HAP-1 (cell line): ENCODE measurements at regions not wholly inside any gene's neighbourhood (a gene's known extent, or its start where the extent isn't known, plus 50 kb on each side); places are given as distances from the start of the nearest gene placed in this dataset.
"Not testable (repeated sequence)": the region's sequence is repeated elsewhere in the genome, so short reads cannot be mapped to it uniquely, and the experiment has no call there.

Experiments used
- DNase-seq, 2 experiments: peaks; one replicate each; pipeline ENCODE4 v3.0.0-alpha.2; 2016 to 2020; ENCODE audit warnings: low spot score in 2 of 2
- H3K27me3 ChIP-seq: fragments of 250-450 bp; sonication (Bioruptor Pico); 2 replicates; pipeline ENCODE4 v1.5.1; 2020; ENCODE audit warnings: low read depth, mild to moderate bottlenecking, moderate library complexity
- H3K36me3 ChIP-seq: fragments of 250-450 bp; sonication (Bioruptor Pico); replicated peaks from 2 replicates; pipeline ENCODE4 v1.5.1; 2020; ENCODE audit warnings: mild to moderate bottlenecking
- H3K4me1 ChIP-seq: fragments of 250-450 bp; sonication (Bioruptor Pico); 2 replicates; pipeline ENCODE4 v1.5.1; 2020; ENCODE audit warnings: mild to moderate bottlenecking
- H3K4me3 ChIP-seq: fragments of 250-450 bp; sonication (Bioruptor Pico); 2 replicates; pipeline ENCODE4 v1.5.1; 2020; ENCODE audit warnings: mild to moderate bottlenecking, moderate library complexity
- H3K9me3 ChIP-seq: fragments of 250-450 bp; sonication (Bioruptor Pico); 2 replicates; pipeline ENCODE4 v1.5.1; 2020; ENCODE audit warnings: mild to moderate bottlenecking, moderate library complexity
- in situ Hi-C: fragments of 300-500 bp; cut with MboI; formaldehyde crosslinking; loops from 3 replicates; pipeline ENCODE4 v1.14.3; 2020; ENCODE audit warnings: low sequenced_read_pairs, inconsistent platforms, mixed read lengths

DNA sequence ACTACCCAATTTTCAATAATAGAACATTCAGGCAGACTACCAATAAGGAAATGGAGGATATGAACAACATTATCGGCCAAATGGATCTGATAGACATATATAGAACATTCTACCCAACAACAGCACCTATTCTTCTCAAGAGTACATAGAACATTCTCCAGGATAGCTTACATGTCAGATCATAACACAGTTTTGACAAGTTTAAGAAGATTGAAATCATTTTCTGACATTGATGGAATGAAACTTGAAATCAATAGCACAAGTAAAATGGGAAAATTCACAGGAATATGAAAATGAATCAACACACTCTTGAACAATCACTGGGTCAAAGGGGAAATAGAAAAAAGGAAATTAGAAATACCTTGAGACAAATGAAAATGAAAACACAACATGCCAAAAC lies 94.6 kb upstream of the MEGF10 start:
- in situ Hi-C loops, result no loop called here
- H3K4me1 ChIP-seq, result no peaks in the 10 kb centered on the region

DNA sequence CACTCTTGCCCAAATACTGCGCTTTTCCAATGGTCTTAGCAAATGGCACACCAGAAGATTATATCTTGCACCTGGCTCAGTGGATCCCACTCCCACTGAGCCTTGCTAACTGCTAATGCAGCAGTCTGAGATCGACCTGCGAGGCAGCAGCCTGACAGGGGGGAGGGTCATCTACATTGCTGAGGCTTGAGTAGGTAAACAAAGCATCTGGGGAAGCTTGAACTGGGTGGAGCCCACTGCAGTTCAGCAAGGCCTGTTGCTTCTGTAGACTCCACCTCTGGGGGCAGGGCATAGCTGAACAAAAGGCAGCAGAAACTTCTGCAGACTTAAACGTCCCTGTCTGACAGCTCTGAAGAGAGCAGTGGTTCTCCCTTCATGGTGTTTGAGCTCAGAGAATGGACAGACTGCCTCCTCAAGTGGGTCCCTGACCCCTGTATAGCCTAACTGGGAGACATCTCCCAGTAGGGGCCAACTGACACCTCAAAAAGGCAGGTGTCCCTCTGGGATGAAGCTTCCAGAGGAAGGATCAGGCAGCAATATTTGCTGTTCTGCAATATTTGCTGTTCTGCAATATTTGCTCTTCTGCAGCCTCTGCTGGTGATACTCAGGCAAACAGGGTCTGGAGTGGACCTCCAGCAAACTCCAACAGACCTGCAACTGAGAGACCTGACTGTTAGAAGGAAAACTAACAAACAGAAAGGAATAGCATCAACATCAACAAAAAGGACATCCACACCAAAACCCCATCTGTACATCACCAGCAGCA lies 93.0 kb upstream of the MEGF10 start:
- in situ Hi-C loops, H3K36me3 ChIP-seq, H3K9me3 ChIP-seq, H3K4me1 ChIP-seq, H3K4me3 ChIP-seq, H3K27me3 ChIP-seq: not testable (repeated sequence)
- peak in 1 of 2 experiments; percentile 12 for DNase-seq

More for the DNA sequence above, 94.6 kb upstream of the MEGF10 start:
- no peak for DNase-seq
- H3K9me3 ChIP-seq, result no peaks in the 10 kb centered on the region
- H3K4me3 ChIP-seq, result no peak overlapping the region
- no peaks in the 10 kb centered on the region for H3K27me3 ChIP-seq
- no peaks in the 10 kb centered on the region for H3K36me3 ChIP-seq

DNA sequence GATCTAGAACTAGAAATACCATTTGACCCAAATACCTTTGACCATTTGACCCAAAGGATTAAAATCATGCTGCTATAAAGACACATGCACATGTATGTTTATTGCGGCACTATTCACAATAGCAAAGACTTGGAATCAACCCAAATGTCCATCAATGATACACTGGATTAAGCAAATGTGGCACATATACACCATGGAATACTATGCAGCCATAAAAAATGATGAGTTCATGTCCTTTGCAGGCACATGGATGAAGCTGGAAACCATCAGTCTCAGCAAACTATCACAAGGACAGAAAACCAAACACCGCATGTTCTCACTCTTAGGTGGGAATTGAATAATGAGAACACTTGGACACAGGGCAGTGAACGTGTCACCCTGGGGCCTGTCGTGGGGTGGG lies 87.9 kb upstream of the MEGF10 start:
- H3K9me3 ChIP-seq, H3K36me3 ChIP-seq, DNase-seq, in situ Hi-C loops, H3K4me3 ChIP-seq, H3K27me3 ChIP-seq, H3K4me1 ChIP-seq: not testable (repeated sequence)

DNA sequence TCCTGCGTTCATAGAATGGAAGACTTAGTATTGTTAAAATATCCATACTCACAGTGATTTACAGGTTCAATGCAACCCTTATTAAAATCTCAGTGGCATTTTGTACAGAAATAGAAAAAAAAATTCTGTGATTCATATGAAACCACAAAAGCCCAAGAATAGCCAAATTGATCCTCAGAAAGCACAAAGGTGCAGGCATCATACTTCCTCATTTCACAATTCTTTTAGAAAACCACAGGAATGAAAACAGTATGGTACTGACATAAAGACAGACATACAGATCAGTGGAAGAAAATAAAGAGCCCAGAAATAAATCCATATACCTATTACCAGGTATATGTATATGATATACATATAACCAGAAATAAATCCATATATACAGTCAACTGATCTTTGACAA lies 86.8 kb upstream of the MEGF10 start:
- peaks cover 4% of the 10 kb centered on the region; the same call in 1 of the 2 replicates for H3K27me3 ChIP-seq
- no peak overlapping the region for H3K4me3 ChIP-seq
- no peaks in the 10 kb centered on the region for H3K9me3 ChIP-seq
- no peak for DNase-seq
- H3K36me3 ChIP-seq, result no peaks in the 10 kb centered on the region
- H3K4me1 ChIP-seq, result no peaks in the 10 kb centered on the region
- in situ Hi-C loops, result no loop called here

DNA sequence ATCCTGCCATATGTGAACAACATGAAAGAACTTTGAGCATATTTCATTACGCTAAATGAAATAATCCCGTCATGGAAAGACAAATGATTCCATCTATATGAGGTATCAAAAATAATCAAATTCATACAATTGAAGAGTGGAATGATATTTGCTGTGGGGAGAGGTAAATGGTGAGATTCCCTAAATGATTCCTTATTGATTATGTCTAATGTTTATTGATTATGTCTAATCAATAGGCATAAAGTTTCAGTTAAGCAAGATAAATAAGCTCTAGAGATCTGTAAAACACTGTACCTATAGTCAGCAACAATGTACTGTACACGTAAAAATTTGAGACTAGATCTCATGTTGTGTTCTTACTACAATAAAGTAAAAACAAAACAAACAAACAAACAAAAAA lies 85.4 kb upstream of the MEGF10 start:
- Histone ChIP-seq H3K27me3 (peaks cover 4% of the 10 kb centered on the region; the same call in 1 of the 2 replicates), H3K9me3 (no peaks in the 10 kb centered on the region), H3K4me3 (no peak overlapping the region), H3K4me1 (no peaks in the 10 kb centered on the region), H3K36me3 (no peaks in the 10 kb centered on the region)
- DNase-seq, result no peak
- in situ Hi-C loops, result no loop called here

DNA sequence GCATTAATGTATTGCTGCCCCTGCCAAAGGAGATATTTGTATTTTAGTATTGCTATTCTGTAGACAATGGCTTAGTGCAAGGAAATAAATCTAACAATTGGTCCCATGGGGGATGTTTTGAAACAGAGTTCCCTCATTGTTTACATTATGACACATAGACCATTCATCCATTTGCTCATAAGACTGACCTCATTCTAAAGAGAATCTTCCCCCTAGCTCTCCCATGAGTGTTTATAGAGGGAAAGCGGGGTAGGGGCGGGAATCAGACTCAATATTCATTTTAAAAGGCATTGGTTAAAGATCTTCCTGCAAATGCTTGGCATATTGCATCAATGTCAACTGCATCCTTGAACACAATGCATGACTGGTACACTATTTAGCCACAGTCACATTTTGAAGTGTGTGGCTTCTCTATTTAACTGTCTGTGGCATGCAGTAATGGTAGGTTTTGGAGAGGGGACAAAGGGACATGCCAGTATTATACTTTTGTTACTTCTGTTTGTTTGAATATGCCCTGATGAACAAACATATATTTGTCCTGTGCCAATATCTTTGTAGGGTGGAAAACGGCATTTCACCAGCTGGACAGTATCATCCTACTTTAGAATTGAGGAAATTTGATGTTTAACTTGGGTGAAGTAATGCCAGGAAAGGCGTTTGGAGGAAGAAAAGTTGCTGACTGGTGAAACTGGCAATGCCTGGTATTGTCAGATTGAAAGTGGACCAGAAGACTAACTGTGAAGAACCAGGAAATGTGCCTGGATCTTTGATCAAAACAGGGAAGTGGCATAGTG lies 84.1 kb upstream of the MEGF10 start:
- Histone ChIP-seq H3K4me1 (no peaks in the 10 kb centered on the region), H3K27me3 (peaks cover 4% of the 10 kb centered on the region; the same call in 1 of the 2 replicates), H3K36me3 (no peaks in the 10 kb centered on the region), H3K4me3 (no peak overlapping the region), H3K9me3 (no peaks in the 10 kb centered on the region)
- in situ Hi-C loops, result no loop called here
- DNase-seq, result peak in 1 of 2 experiments; percentile 56

DNA sequence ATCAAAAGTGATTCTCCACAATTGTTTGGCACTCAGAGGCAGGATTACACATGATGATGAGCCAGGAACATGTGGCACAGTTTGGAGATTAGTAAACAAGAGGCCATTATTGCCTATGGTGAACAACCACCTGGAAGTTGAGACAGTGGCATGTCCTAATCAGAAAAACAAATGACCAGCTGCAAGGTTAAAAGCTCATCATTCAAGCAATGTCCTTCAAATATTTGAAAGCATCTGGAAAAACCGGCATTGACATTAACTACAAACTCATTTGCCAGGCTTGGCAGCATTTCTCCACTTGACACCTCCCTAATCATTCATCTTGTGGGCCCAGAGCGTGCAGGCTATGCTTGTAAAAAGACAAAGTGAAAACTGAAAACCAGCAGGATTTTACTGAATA lies 80.6 kb upstream of the MEGF10 start:
- no peaks in the 10 kb centered on the region for H3K4me1 ChIP-seq
- no peak overlapping the region for H3K4me3 ChIP-seq
- H3K9me3 ChIP-seq, result no peaks in the 10 kb centered on the region
- peaks cover 3% of the 10 kb centered on the region; the same call in 1 of the 2 replicates for H3K27me3 ChIP-seq
- H3K36me3 ChIP-seq, result no peaks in the 10 kb centered on the region
- in situ Hi-C loops, result no loop called here
- no peak for DNase-seq

DNA sequence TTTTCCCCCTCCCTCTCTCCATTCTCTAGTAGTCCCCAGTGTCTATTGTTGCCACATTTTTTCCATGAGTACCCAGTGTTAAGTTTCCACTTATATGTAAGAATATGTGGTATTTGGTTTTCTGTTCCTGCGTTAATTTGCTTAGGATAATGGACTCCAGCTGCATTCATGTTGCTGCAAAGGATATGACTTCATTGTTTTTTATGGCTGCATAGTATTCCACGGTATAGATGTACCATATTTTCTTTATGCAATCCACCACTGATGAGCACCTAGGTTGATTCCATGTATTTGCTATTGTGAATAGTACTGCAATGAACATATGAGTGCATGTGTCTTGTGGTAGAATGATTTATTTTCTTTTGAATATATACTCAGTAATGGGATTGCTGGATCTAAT lies 77.4 kb upstream of the MEGF10 start:
- H3K4me3 ChIP-seq, result no peak overlapping the region
- no peaks in the 10 kb centered on the region for H3K9me3 ChIP-seq
- in situ Hi-C loops, result no loop called here
- no peaks in the 10 kb centered on the region for H3K27me3 ChIP-seq
- H3K36me3 ChIP-seq, result no peaks in the 10 kb centered on the region
- no peaks in the 10 kb centered on the region for H3K4me1 ChIP-seq
- no peak for DNase-seq

DNA sequence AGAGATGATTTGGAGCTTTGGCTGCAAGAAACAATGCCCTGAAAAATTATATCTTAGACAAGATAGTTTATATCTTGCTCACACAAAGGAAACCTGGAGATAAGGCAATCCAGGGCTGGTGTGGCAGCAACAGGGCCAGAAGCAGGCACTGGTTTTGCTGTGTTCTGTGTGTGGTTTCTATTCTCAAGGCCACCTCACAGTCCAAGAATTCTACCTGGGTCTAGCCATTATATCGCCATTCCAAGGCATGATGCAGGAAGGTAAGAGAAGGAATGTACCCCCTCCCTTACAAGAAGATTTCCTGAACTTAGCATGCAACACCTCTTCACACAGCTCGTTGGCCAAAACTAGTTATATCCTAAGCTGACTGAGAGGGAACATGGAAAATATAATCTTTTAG lies 74.5 kb upstream of the MEGF10 start:
- Histone ChIP-seq H3K4me3 (no peak overlapping the region), H3K27me3 (no peaks in the 10 kb centered on the region), H3K4me1 (no peaks in the 10 kb centered on the region), H3K36me3 (no peaks in the 10 kb centered on the region), H3K9me3 (no peaks in the 10 kb centered on the region)
- DNase-seq, result no peak
- in situ Hi-C loops, result no loop called here

DNA sequence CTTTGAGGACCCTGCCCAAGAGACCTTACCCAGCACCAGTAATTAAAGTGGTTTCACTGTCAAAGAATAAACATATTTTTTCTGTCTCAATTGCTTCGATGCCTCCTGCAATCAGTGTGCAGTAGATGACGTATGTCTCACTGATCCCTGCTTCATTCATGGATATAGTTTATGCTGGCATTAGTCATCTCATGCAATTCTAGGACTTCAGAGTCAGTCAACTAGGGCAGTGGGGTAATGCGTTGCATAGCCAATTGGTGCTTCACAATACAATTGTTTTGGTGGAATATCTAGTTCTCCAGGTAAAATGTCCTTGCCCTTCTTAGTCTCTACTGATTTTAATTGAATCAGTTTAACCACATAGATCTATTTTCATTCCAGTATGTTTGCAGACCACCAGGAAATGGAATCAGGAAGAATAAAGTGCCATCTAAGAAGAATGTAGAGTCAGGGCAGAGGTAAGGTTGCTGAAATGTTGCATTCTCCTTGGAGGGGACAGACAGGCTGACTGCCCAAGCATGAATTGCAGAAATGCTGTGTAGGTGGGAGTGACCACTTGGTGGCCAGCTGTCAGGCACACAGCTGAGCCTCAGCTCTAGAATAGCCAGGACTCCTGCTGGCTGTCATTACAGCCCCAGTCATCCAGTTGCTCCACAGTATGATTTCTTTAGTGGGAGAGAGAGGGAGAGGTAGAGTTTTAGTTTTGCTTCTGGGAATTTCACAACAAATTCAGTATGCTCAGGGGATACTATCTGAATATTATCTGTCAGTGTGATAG lies 73.5 kb upstream of the MEGF10 start:
- Histone ChIP-seq H3K27me3 (no peaks in the 10 kb centered on the region), H3K4me3 (no peak overlapping the region), H3K9me3 (no peaks in the 10 kb centered on the region), H3K4me1 (no peaks in the 10 kb centered on the region), H3K36me3 (no peaks in the 10 kb centered on the region)
- no peak for DNase-seq
- in situ Hi-C loops, result no loop called here

DNA sequence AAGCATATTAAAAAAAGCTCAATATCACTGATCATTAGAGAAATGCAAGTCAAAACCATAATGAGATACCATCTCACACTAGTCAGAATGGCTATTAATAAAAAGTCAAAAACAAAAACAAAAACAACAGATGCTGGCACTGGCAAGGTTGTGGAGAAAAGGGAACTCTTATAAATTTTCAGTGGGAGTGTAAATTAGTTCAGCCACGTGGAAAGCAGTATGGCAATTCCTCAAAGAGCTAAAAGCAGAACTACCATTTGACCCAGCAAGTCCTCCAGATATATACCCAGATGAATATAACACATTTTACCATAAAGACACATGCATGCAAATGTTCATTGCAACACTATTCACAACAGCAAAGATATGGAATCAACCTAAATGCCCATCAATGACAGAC lies 68.7 kb upstream of the MEGF10 start:
- H3K4me1 ChIP-seq, DNase-seq, H3K4me3 ChIP-seq, H3K36me3 ChIP-seq, H3K9me3 ChIP-seq, in situ Hi-C loops, H3K27me3 ChIP-seq: not testable (repeated sequence)

DNA sequence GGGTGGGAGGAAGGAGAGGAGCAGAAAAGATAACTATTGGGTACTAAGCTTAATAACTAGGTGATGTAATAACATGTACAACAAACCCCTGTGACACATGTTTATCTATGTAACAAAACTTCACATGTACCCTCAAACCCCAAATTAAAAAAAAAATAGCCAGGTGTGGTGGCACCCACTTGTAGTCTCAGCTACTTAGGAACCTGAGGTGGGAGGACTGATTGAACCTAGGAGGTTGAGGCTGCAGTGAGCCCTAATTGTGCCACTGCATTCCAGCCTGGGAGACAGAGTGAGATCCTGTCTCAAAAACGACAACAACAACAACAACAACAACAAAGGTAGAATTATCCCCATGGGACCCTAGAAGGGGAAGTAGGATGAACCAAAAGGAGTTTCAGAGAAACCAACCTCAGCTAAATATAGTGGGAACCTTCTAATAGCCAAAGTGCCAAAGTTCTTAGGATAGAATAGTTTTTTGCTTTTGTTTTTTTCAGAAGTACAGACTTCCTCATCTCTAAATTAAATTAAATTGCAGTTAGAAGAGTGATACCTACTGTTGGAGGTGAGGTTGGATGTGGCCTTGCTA lies 67.9 kb upstream of the MEGF10 start:
- in situ Hi-C loops, H3K27me3 ChIP-seq, H3K4me3 ChIP-seq, H3K36me3 ChIP-seq, DNase-seq, H3K4me1 ChIP-seq, H3K9me3 ChIP-seq: not testable (repeated sequence)

DNA sequence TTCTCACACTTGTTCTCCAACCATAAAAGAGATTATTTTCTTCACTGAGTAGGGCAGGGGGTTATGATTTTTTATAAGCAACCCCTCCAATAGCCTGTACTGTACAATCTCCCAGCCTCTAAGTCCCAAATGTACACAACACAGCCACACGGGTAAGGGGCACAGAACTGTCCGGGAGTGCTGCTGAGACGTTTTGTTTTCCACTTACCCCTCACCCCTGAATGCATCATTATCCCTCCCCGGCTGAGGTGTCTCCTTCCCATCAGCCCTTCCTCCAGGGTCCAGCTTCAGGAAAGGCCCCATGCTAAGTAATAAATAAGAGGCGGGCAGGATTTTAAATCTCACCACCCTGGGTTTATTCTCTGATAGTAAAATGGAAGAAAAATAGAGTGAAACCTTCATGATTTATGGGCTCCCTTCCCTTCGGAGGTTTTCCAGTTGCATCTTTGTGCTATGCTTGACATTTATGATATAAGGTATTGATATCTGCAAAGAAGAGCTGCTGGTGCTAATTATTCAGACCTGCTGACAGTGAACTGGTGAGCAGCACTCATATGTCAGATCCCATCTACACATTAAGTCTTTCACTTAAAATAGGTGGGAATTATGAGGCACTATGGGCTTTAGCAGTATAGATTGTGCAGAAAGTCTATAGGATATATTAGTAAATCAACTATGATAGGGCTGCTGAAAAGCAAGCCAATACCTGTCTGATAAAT lies 67.2 kb upstream of the MEGF10 start:
- Histone ChIP-seq H3K4me1 (no peaks in the 10 kb centered on the region), H3K36me3 (no peaks in the 10 kb centered on the region), H3K9me3 (no peaks in the 10 kb centered on the region), H3K27me3 (no peaks in the 10 kb centered on the region), H3K4me3 (no peak overlapping the region)
- in situ Hi-C loops, result no loop called here
- DNase-seq, result no peak
